NCI-H226 (cell line): ENCODE measurements at regions not wholly inside any gene's neighbourhood (a gene's known extent, or its start where the extent isn't known, plus 50 kb on each side); places are given as distances from the start of the nearest gene placed in this dataset.

Experiments
- DNase-seq: peaks from one replicate; pipeline ENCODE4 v3.0.0-alpha.2; 2015

DNA sequence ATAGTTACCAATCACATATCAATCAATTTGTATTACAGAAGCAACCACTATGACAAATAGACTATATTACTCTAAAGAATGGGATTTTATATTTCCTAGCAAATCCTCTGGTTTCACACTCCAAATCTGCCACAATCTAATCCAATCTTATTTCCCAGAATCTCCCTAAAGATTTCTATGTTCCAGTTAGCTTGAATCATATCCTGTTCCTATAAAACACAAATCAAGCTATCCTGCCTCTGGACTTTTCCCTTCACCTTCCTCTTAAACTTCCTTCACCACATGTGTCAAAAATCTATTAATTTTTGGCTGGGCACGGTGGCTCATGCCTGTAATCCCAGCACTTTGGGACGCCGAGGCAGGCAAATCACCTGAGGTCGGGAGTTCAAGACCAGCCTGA is 50.0 kb downstream of the PIK3C2A start:
- DNase-seq, result no peak

GRCh38 chr11:17156283-17156682 is 51.5 kb downstream of the PIK3C2A start:
- DNase-seq, result no peak

DNA sequence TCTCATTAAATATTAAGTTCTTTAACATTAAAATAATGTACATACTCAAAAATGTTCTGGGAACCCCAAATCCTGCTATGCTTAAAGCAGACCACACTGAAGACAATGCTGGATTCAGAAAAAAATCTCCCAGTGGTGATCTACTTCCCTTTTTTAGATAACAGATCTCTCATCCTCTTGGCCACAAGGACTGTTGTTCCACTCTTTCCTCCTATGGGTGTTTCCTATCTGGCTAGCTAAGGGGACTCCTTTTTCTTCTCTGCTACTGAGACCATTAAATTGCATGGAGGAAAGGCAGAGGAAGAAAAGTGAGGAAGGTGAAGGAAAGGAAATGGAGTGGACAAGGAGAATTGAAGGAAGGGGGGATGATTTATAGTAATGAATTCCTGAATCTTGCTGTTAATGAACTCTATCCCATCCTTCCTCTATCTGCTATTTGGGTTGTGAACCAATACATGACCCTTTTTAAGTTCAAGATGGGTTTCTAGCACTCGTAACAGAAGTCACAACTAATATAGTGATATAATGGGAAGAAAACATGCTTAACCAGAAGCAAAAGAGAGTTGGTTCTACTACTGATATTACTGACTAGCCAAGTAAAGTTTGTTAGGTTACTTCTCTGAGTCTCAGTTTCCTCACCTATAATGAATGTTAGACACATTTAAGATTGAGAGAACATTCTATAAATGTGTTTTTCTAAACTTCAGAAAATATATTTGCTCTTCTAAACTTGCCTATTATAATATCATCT is 53.2 kb downstream of the PIK3C2A start:
- DNase-seq, result no peak

DNA sequence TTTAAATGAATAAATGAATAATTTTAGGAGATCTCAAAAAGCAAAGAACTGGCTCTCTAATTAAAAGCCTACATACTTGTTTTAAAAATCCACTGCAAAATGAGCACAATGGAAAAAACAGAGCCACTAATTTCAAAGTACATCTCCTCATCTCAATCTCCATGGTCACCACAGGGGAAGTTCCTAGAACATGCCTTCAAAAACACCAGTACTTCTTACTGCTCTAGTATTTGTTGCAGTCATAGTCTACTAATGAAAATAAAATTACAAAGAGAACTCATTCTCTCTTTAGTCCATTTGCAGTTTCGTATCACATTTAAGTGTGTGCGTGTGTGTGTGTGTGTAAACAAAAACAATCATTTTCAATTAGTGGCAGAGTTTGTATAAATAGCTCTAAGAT is 54.0 kb downstream of the PIK3C2A start:
- DNase-seq, result no peak

DNA sequence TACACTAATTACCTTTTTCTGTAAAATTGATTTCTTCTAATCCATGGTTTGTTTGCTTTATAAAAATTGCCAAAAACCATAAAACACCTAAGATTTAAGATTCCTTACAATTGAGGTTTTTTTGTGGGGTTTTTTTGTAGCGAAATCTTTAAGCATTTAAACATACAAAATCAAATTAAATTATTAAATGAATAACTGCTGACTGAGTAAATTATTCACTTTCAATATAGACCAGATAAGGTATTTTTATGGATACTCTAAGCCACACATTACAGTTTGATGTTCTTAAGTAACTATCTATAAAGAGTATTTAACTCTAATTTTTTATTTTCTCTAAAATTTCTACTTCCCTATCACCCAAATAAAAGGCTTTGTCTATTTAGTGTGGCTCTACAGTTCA is 55.5 kb downstream of the PIK3C2A start:
- DNase-seq, result no peak

DNA sequence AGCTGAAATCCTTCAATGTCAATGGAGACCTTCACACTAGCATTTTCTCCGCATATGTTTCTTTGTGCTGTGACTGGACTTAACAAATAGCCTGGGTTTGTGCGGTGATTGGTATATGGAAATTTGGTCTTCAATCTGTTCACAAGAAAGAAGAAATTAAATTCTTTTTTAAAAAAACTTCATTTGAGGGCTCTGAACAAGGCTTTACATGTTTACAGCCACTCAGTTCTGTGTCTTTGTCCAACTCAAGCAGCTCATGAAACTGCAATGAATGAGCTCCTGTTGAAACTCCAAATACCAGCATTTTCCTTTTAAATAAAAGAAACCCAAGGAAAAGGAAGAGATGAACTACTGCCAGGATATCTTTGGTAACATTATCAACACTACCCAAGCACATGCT is 57.3 kb downstream of the PIK3C2A start:
- DNase-seq, result no peak

DNA sequence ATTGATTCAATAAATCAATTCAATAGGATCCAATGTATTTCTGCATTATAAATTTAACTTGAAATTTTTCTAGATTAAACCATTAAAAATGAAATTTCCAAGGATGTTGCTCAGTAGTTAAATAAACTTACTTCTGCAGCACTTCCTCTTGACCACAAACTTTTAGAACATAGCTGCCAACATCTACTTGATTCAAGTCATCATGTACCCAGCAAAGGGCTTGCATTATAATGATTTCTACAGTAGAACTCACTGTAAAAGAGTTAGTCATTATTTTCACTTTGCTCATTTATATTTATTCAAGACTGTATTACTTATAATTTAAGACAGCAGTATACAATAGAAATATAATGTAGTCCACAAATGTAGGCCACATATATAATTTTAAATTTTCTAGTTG is 59.2 kb downstream of the PIK3C2A start:
- no peak for DNase-seq

- DNase-seq, result no peak
These were observed 61.8 kb downstream of the PIK3C2A start for GRCh38 chr11:17145972-17146371.

DNA sequence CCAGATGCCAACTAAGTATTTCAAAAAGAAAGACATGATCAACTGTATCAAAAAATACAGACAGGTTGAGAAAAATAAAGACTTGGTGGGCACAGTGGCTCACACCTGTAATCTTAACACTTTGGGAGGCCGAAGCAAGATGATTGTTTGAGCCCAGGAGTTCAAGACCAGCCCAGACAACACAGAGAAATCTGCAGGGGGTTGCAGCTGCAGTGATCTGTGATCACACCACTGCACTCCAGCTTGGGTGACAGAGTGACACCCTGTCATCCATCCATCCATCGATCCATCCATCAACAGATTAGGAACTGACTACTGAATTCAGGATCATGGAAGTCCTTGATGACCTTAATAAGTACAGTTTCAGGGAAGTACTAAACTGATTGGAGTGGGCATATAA is 65.0 kb upstream of the RPS13 start:
- no peak for DNase-seq

- DNase-seq, result no peak
These were observed 63.7 kb upstream of the RPS13 start for GRCh38 chr11:17141156-17141555.

- DNase-seq, result no peak
These were observed 61.1 kb upstream of the RPS13 start for GRCh38 chr11:17138562-17138961.

DNA sequence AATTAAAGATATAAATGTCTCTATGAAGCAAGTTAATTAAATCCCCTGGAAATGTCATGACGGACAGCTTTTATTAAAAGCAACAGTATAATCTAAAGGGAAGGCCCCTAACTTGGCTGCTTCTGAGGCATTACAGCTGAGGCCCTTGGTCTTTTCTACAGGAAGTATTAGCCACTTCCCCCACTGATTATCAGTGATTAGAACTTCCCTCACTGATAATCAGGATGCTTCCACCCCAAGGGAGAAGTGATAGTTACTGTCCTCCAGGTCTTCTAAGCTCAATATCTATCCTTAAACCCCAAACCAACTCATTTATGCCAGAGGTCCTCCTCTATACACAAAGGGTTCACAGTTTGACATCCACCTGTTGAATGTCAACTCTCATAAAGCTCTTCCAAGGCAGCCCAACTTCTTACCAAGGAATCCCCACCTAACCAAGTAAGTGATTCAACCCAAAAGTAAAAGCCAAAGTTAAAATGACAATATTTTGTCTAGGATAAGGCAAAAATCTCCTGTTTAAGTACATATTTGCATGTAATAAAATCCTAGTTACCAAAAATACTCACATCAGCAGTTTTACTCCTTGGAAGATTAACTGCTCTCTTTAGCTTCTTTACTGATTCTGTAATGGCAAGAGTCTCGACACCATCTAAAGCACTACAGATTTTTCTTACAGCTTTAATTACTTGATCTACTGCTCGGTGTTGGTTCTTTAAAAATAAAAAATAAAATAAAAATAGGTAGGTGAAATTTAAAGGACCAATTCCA is 58.6 kb upstream of the RPS13 start:
- no peak for DNase-seq

- no peak for DNase-seq
These were observed 55.2 kb upstream of the RPS13 start for GRCh38 chr11:17132654-17133053.

- peak; percentile 47 for DNase-seq
These were observed 51.5 kb upstream of the RPS13 start for GRCh38 chr11:17129003-17129402.
